PC-9 (cell line): ENCODE measurements at regions not wholly inside any gene's neighbourhood (a gene's known extent, or its start where the extent isn't known, plus 50 kb on each side); places are given as distances from the start of the nearest gene placed in this dataset.
A peak's percentile ranks its signal among the peaks of the same experiment; 100 is the strongest.
"Not testable (repeated sequence)": the region's sequence is repeated elsewhere in the genome, so short reads cannot be mapped to it uniquely, and the experiment has no call there.

Experiments
- BruUV-seq: library from RNA; stranded (reverse); fragments of 400-500 nt; replicated peaks from 2 replicates; lab custom pipeline; 2021; lab: Mats Ljungman, UMichigan
- CTCF ChIA-PET: fragments of 300-600 bp; sonication (Branson Sonifier 250); formaldehyde crosslinking; loops from one replicate; lab custom pipeline; 2022; ENCODE audit warnings: antibody characterized with exemption; lab: Charles Lee
- POLR2A ChIA-PET: fragments of 300-600 bp; sonication (Branson Sonifier 250); formaldehyde crosslinking; loops from one replicate; lab custom pipeline; 2022; ENCODE audit warnings: antibody characterized with exemption; ENCODE audit not compliant: unreplicated experiment; lab: Charles Lee
- DNase-seq, 2 experiments: peaks; one replicate each; pipeline versions ENCODE4 v3.0.0 to v3.0.0-alpha.2; 2015 to 2022; ENCODE audit warnings: mixed read lengths in 1 of 2
- H2AFZ ChIP-seq: fragments of 200-600 bp; sonication (generic); 2 replicates; pipeline ENCODE4 v1.8.1; 2017; ENCODE audit warnings: antibody characterized with exemption
- H3F3A ChIP-seq: fragments of 200-600 bp; sonication (generic); 2 replicates; pipeline ENCODE4 v1.8.1; 2017; ENCODE audit warnings: antibody characterized with exemption, mild to moderate bottlenecking, low read depth; ENCODE audit not compliant: insufficient read depth
- H3K27ac ChIP-seq: fragments of 200-600 bp; sonication (generic); 2 replicates; pipeline ENCODE4 v1.6.1; 2016; ENCODE audit warnings: mixed run types
- H3K27me3 ChIP-seq: fragments of 200-600 bp; sonication (generic); 2 replicates; pipeline ENCODE4 v1.6.1; 2016; ENCODE audit warnings: low read depth, mixed run types; ENCODE audit not compliant: insufficient read depth
- H3K36me3 ChIP-seq: fragments of 200-600 bp; sonication (generic); 2 replicates; pipeline ENCODE4 v1.6.1; 2016; ENCODE audit warnings: low read depth, mixed run types
- H3K4me1 ChIP-seq: fragments of 200-600 bp; sonication (generic); replicated peaks from 2 replicates; pipeline ENCODE4 v1.6.1; 2016; ENCODE audit warnings: mixed run types; ENCODE audit not compliant: insufficient read depth
- H3K4me2 ChIP-seq: fragments of 200-600 bp; sonication (generic); 2 replicates; pipeline ENCODE4 v1.6.1; 2017; ENCODE audit warnings: mixed run types
- H3K4me3 ChIP-seq: fragments of 200-600 bp; sonication (generic); 2 replicates; pipeline ENCODE4 v1.6.1; 2016; ENCODE audit warnings: mixed run types
- H3K79me2 ChIP-seq: fragments of 200-600 bp; sonication (generic); 2 replicates; pipeline ENCODE4 v1.6.1; 2017; ENCODE audit warnings: low read depth, mixed run types
- H3K9me2 ChIP-seq: fragments of 200-600 bp; sonication (generic); 2 replicates; pipeline ENCODE4 v1.8.1; 2017; ENCODE audit warnings: mild to moderate bottlenecking; ENCODE audit not compliant: insufficient read depth
- H3K9me3 ChIP-seq: fragments of 200-600 bp; sonication (generic); 2 replicates; pipeline ENCODE4 v1.8.1; 2016; ENCODE audit warnings: low read depth; ENCODE audit not compliant: insufficient read depth
- H4K20me1 ChIP-seq: fragments of 200-600 bp; sonication (generic); 2 replicates; pipeline ENCODE4 v1.8.1; 2017; ENCODE audit not compliant: insufficient read depth
- EZH2 ChIP-seq: fragments of 200-600 bp; sonication (generic); IDR thresholded peaks from 2 replicates; pipeline ENCODE4 v1.8.0; 2017; ENCODE audit warnings: antibody characterized with exemption, low read depth
- intact Hi-C: fragments of 100-400 bp; cut with micrococcal nuclease; formaldehyde crosslinking; loops from one replicate; pipeline ENCODE4 v1.10.0; 2022; ENCODE audit not compliant: unreplicated experiment
- TF ChIP-seq, protein P1 (sequence below): fragments of 200-600 bp; sonication (generic); conservative IDR thresholded peaks from 2 replicates; pipeline ENCODE4 v1.6.1; 2017; ENCODE audit warnings: mixed run types, antibody characterized with exemption, mild to moderate bottlenecking, moderate library complexity

DNA sequence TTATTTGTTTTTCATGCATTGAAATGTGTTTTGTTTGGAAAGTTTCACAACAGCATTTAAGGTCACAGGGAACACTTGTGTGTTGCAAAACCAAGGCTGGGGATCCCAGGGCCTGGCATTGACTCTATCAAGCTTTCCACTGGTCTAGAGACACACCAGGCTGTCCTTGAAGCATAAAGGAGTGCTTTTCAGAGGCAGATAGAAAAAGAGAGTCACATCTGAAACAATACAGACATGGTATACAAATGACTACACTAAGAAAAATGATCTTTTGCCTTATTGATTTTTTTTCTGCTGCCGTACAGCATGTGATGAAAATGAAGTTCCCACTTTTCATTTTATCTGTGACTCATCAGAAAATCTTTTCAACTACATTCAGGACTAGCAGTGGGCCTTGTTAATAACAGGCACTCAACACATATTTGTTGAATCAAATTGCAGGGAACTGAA lies 61.9 kb upstream of the ZCCHC2 start:
- no peaks in the 10 kb centered on the region for H3K9me3 ChIP-seq
- no peak overlapping the region for H3K4me3 ChIP-seq
- H3K27me3 ChIP-seq = no peaks in the 10 kb centered on the region
- H3K4me1 ChIP-seq = peaks cover 14% of the 10 kb centered on the region
- intact Hi-C loops = no loop called here
- DNase-seq = peak in 1 of 2 experiments; percentile 40
- no peaks in the 10 kb centered on the region for H3K36me3 ChIP-seq
- H4K20me1 ChIP-seq = no peaks in the 10 kb centered on the region
- H3K9me2 ChIP-seq = no peaks in the 10 kb centered on the region
- POLR2A ChIA-PET = no interaction called here
- H2AFZ ChIP-seq = 0 out of 2 replicates have a peak overlapping the region, but pooled peaks have one; percentile 3
- BruUV-seq = no TSS peak
- CTCF ChIA-PET = no interaction called here
- H3K27ac ChIP-seq = peak overlapping the region; percentile 54
- peak overlapping the region; percentile 53 for H3K4me2 ChIP-seq
- TF ChIP-seq, protein P1, sequence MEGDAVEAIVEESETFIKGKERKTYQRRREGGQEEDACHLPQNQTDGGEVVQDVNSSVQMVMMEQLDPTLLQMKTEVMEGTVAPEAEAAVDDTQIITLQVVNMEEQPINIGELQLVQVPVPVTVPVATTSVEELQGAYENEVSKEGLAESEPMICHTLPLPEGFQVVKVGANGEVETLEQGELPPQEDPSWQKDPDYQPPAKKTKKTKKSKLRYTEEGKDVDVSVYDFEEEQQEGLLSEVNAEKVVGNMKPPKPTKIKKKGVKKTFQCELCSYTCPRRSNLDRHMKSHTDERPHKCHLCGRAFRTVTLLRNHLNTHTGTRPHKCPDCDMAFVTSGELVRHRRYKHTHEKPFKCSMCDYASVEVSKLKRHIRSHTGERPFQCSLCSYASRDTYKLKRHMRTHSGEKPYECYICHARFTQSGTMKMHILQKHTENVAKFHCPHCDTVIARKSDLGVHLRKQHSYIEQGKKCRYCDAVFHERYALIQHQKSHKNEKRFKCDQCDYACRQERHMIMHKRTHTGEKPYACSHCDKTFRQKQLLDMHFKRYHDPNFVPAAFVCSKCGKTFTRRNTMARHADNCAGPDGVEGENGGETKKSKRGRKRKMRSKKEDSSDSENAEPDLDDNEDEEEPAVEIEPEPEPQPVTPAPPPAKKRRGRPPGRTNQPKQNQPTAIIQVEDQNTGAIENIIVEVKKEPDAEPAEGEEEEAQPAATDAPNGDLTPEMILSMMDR = no peak
- TF ChIP-seq EZH2 = no peak
- no peaks in the 10 kb centered on the region for H3K79me2 ChIP-seq
- H3F3A ChIP-seq = peaks cover 8% of the 10 kb centered on the region; the same call in 1 of the 2 replicates

DNA sequence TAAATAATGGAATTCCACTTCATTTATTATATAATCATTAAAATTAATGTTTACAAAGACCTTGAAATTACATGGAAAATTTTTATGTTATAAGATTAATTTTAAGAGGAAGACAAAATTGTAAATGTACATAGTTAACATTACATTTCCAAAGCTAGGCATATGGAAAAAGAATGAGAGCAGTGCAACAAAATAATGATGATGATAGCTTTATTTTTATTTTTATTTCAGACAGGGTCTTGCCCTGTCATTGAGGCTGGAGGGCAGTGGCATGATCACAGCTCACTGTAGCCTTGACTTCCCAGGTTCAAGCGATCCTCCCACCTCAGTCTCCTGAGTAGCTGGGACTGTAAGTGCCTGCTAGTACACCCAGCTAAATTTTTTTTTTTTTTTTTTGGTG lies 61.2 kb upstream of the ZCCHC2 start:
- Histone ChIP-seq H3K27ac (no peak overlapping the region), H4K20me1 (no peaks in the 10 kb centered on the region), H3K9me2 (no peaks in the 10 kb centered on the region), H3K36me3 (no peaks in the 10 kb centered on the region), H3F3A (peaks cover 8% of the 10 kb centered on the region; the same call in 1 of the 2 replicates), H3K79me2 (no peaks in the 10 kb centered on the region), H3K27me3 (no peaks in the 10 kb centered on the region), H3K4me3 (no peak overlapping the region), H2AFZ (no peak overlapping the region), H3K4me1 (peaks cover 14% of the 10 kb centered on the region), H3K9me3 (no peaks in the 10 kb centered on the region), H3K4me2 (no peak overlapping the region)
- intact Hi-C loops = no loop called here
- no peak for TF ChIP-seq EZH2
- TF ChIP-seq, protein P1 = no peak
- DNase-seq = no peak
- POLR2A ChIA-PET = no interaction called here
- no TSS peak for BruUV-seq
- CTCF ChIA-PET = no interaction called here

DNA sequence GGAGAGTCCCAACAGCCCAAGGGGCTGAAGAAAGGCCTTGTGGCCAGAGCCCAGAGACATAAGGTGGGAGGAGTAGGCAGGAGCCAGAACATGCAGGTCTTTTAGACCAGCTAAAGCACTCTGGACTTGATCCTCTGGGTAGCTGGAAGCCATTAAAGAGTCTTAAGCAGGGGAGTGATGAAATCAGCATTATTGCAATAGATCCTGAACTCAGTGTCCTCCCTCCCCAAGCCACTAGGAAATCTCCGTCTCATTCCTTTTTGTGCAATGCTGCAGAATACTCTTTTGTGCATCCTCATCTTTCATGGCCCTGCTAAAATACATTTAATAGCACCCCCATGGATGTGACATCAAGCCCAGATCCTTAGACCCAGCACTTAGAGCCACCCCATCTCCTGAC lies 58.6 kb upstream of the ZCCHC2 start:
- no peaks in the 10 kb centered on the region for H4K20me1 ChIP-seq
- no peaks in the 10 kb centered on the region for H3K27me3 ChIP-seq
- no peaks in the 10 kb centered on the region for H3K9me2 ChIP-seq
- H2AFZ ChIP-seq = no peak overlapping the region
- H3K9me3 ChIP-seq = no peaks in the 10 kb centered on the region
- H3K27ac ChIP-seq = no peak overlapping the region
- no peak overlapping the region for H3K4me2 ChIP-seq
- BruUV-seq = no TSS peak
- no peak for TF ChIP-seq EZH2
- TF ChIP-seq, protein P1 = no peak
- H3K4me1 ChIP-seq = peaks cover 14% of the 10 kb centered on the region
- H3K79me2 ChIP-seq = no peaks in the 10 kb centered on the region
- ChIA-PET POLR2A (no interaction called here), CTCF (no interaction called here)
- H3F3A ChIP-seq = peaks cover 8% of the 10 kb centered on the region; the same call in 1 of the 2 replicates
- no peak overlapping the region for H3K4me3 ChIP-seq
- DNase-seq = no peak
- intact Hi-C loops = no loop called here
- no peaks in the 10 kb centered on the region for H3K36me3 ChIP-seq

DNA sequence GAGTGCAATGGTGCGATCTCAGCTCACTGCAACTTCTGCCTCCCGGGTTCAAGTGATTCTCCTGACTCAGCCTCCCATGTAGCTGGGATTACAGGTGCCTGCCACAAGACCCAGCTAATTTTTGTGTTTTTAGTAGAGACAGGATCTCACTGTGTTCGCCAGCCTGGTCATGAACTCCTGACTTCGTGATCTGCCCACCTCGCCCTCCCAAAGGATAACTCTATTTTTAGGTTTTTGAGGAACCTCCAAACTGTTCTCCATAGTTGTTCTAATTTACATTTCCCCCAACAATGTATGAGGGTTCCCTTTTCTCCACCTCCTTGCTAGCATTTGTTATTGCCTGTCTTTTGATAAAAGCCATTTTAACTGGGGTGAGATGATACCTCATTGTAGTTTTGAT lies 53.7 kb upstream of the ZCCHC2 start:
- H3K4me3 ChIP-seq, H2AFZ ChIP-seq, H3K27me3 ChIP-seq, H3F3A ChIP-seq, H3K79me2 ChIP-seq, CTCF ChIA-PET, POLR2A ChIA-PET, H3K4me2 ChIP-seq, intact Hi-C loops, H3K36me3 ChIP-seq, BruUV-seq, H3K9me2 ChIP-seq, H4K20me1 ChIP-seq, H3K27ac ChIP-seq, DNase-seq, H3K4me1 ChIP-seq: not testable (repeated sequence)
- peaks cover 11% of the 10 kb centered on the region; the same call in 1 of the 2 replicates for H3K9me3 ChIP-seq
